Middle frontal gyrus (tissue), 1 donor: ENCODE measurements at regions not wholly inside any gene's neighbourhood (a gene's known extent, or its start where the extent isn't known, plus 50 kb on each side); places are given as distances from the start of the nearest gene placed in this dataset.
"Not testable (repeated sequence)": the region's sequence is repeated elsewhere in the genome, so short reads cannot be mapped to it uniquely, and the experiment has no call there.

Experiments
- DNase-seq: peaks from one replicate; pipeline ENCODE4 v3.0.0-alpha.2; 2015; ENCODE audit warnings: low spot score; ENCODE audit errors: extremely low spot score

- DNase-seq: no peak
These were observed 323.9 kb downstream of the GJA1 start for GRCh38 chr6:121759370-121759769.

GRCh38 chr6:121760191-121760590 lies 324.7 kb downstream of the GJA1 start:
- DNase-seq: no peak

GRCh38 chr6:121760745-121761144 lies 325.3 kb downstream of the GJA1 start:
- DNase-seq: no peak

- no peak for DNase-seq
These were observed 329.0 kb downstream of the GJA1 start for GRCh38 chr6:121764493-121764892.

- DNase-seq: no peak
These were observed 329.6 kb downstream of the GJA1 start for GRCh38 chr6:121765060-121765459.

- DNase-seq: no peak
These were observed 331.8 kb downstream of the GJA1 start for GRCh38 chr6:121767211-121767610.

- DNase-seq: no peak
These were observed 335.5 kb downstream of the GJA1 start for GRCh38 chr6:121770943-121771342.

- DNase-seq: no peak
These were observed 336.7 kb downstream of the GJA1 start for GRCh38 chr6:121771937-121772720.

GRCh38 chr6:121776054-121776453 lies 340.6 kb downstream of the GJA1 start:
- no peak for DNase-seq

GRCh38 chr6:121780325-121781321 lies 345.2 kb downstream of the GJA1 start:
- no peak for DNase-seq

- no peak for DNase-seq
These were observed 356.2 kb downstream of the GJA1 start for GRCh38 chr6:121791396-121792315.

GRCh38 chr6:121794630-121795029 lies 359.2 kb downstream of the GJA1 start:
- DNase-seq: no peak

GRCh38 chr6:121797598-121797997 lies 362.2 kb downstream of the GJA1 start:
- DNase-seq: not testable (repeated sequence)

GRCh38 chr6:121798126-121798525 lies 362.7 kb downstream of the GJA1 start:
- DNase-seq: not testable (repeated sequence)

GRCh38 chr6:121799574-121799973 lies 364.1 kb downstream of the GJA1 start:
- DNase-seq: no peak

GRCh38 chr6:121800047-121800446 lies 364.6 kb downstream of the GJA1 start:
- no peak for DNase-seq

- no peak for DNase-seq
These were observed 370.7 kb downstream of the GJA1 start for GRCh38 chr6:121806116-121806515.

GRCh38 chr6:121809211-121809610 lies 373.8 kb downstream of the GJA1 start:
- no peak for DNase-seq

- no peak for DNase-seq
These were observed 374.9 kb downstream of the GJA1 start for GRCh38 chr6:121810158-121811032.

- no peak for DNase-seq
These were observed 375.7 kb downstream of the GJA1 start for GRCh38 chr6:121811106-121811505.
